Trophoblast cell (in vitro differentiated cells and primary cell): ENCODE measurements at regions not wholly inside any gene's neighbourhood (a gene's known extent, or its start where the extent isn't known, plus 50 kb on each side); places are given as distances from the start of the nearest gene placed in this dataset.
A peak's percentile ranks its signal among the peaks of the same experiment; 100 is the strongest.
"Not testable (repeated sequence)": the region's sequence is repeated elsewhere in the genome, so short reads cannot be mapped to it uniquely, and the experiment has no call there.

Experiments used
- DNase-seq, 2 donors: peaks; one replicate each; pipeline ENCODE4 v3.0.0-alpha.2; 2016
- H2AFZ ChIP-seq: 2 replicates; pipeline ENCODE4 v1.6.1; 2013; ENCODE audit warnings: low read length, moderate library complexity, mild to moderate bottlenecking; ENCODE audit not compliant: insufficient read depth, poor library complexity
- H2AK5ac ChIP-seq: 2 replicates; pipeline ENCODE4 v1.6.1; 2013; ENCODE audit warnings: mild to moderate bottlenecking, low read length
- H2BK120ac ChIP-seq: 2 replicates; pipeline ENCODE4 v1.6.1; 2013; ENCODE audit warnings: low read length, mild to moderate bottlenecking, moderate library complexity; ENCODE audit not compliant: insufficient read depth, poor library complexity
- H2BK12ac ChIP-seq: 2 replicates; pipeline ENCODE4 v1.6.1; 2013; ENCODE audit warnings: mild to moderate bottlenecking, low read length, moderate library complexity
- H2BK5ac ChIP-seq: 2 replicates; pipeline ENCODE4 v1.6.1; 2013; ENCODE audit warnings: low read length, low read depth, moderate library complexity, mild to moderate bottlenecking; ENCODE audit not compliant: poor library complexity
- H3K14ac ChIP-seq: 2 replicates; pipeline ENCODE4 v1.6.1; 2013; ENCODE audit warnings: mild to moderate bottlenecking, low read length
- H3K18ac ChIP-seq: 2 replicates; pipeline ENCODE4 v1.6.1; 2013; ENCODE audit warnings: mild to moderate bottlenecking, low read length
- H3K23ac ChIP-seq: 2 replicates; pipeline ENCODE4 v1.6.1; 2013; ENCODE audit warnings: low read length
- H3K27ac ChIP-seq: 2 replicates; pipeline ENCODE4 v1.5.1; 2013; ENCODE audit warnings: low read depth, mild to moderate bottlenecking, inconsistent platforms, low read length, moderate library complexity
- H3K27me3 ChIP-seq: 2 replicates; pipeline ENCODE4 v1.6.1; 2013; ENCODE audit warnings: inconsistent platforms, mild to moderate bottlenecking, low read length, moderate library complexity; ENCODE audit not compliant: insufficient read depth
- H3K36me3 ChIP-seq, 2 experiments: 1 replicate in 1 of 2; 2 replicates in 1 of 2; pipeline ENCODE4 v1.6.1; 2013; ENCODE audit warnings: low read length in 2 of 2, mild to moderate bottlenecking in 2 of 2, moderate library complexity in 1 of 2; ENCODE audit not compliant: insufficient read depth in 2 of 2, control insufficient read depth in 1 of 2
- H3K4ac ChIP-seq: 2 replicates; pipeline ENCODE4 v1.6.1; 2013; ENCODE audit warnings: low read depth, mild to moderate bottlenecking, low read length, moderate library complexity
- H3K4me1 ChIP-seq, 2 experiments: 1 replicate in 1 of 2; 2 replicates in 1 of 2; pipeline ENCODE4 v1.6.1; 2013; ENCODE audit warnings: low read length in 2 of 2, mild to moderate bottlenecking in 2 of 2, moderate library complexity in 1 of 2; ENCODE audit not compliant: insufficient read depth in 2 of 2, control insufficient read depth in 1 of 2
- H3K4me2 ChIP-seq: 2 replicates; pipeline ENCODE4 v1.6.1; 2013; ENCODE audit warnings: inconsistent platforms, mild to moderate bottlenecking, low read length, moderate library complexity
- H3K4me3 ChIP-seq: 2 replicates; pipeline ENCODE4 v1.5.1; 2013; ENCODE audit warnings: mild to moderate bottlenecking, low read depth, low read length, inconsistent platforms
- H3K79me1 ChIP-seq: one replicate; pipeline ENCODE4 v1.6.1; 2013; ENCODE audit warnings: low read length
- H3K79me2 ChIP-seq: 2 replicates; pipeline ENCODE4 v1.6.1; 2013; ENCODE audit warnings: low read length, mild to moderate bottlenecking; ENCODE audit not compliant: control insufficient read depth, insufficient read depth, poor library complexity
- H3K9ac ChIP-seq: 2 replicates; pipeline ENCODE4 v1.6.1; 2013; ENCODE audit warnings: mild to moderate bottlenecking, low read length
- H3K9me3 ChIP-seq: 2 replicates; pipeline ENCODE4 v1.6.1; 2013; ENCODE audit warnings: low read depth, mild to moderate bottlenecking, control low read depth, inconsistent platforms, low read length; ENCODE audit not compliant: insufficient read depth
- H4K12ac ChIP-seq: 2 replicates; pipeline ENCODE4 v1.6.1; 2013; ENCODE audit warnings: low read depth, mild to moderate bottlenecking, low read length, moderate library complexity
- H4K8ac ChIP-seq: 2 replicates; pipeline ENCODE4 v1.6.1; 2013; ENCODE audit warnings: low read depth, mild to moderate bottlenecking, low read length, moderate library complexity
- H4K91ac ChIP-seq: one replicate; pipeline ENCODE4 v1.6.1; 2013; ENCODE audit warnings: low read depth, mild to moderate bottlenecking, low read length, moderate library complexity
- WGBS: extraction: QIAGEN DNeasy Blood & Tissue Kit; methylation state at CpG from one replicate; pipeline ENCODE4 v1.1.7; 2013; ENCODE audit warnings: missing lambda C conversion rate; ENCODE audit not compliant: insufficient read length, insufficient coverage; ENCODE audit errors: extremely low coverage; 5-methylcytosine and 5-hydroxymethylcytosine counted together

- Histone ChIP-seq H3K4ac (no peak overlapping the region), H3K14ac (no peak overlapping the region), H2BK120ac (no peak overlapping the region), H3K18ac (no peak overlapping the region), H3K9me3 (peaks cover 7% of the 10 kb centered on the region), H3K27me3 (no peaks in the 10 kb centered on the region), H3K36me3 (no peaks in the 10 kb centered on the region), H3K4me1 (no peaks in the 10 kb centered on the region), H3K79me1 (no peaks in the 10 kb centered on the region), H4K12ac (no peak overlapping the region), H3K23ac (no peak overlapping the region), H2AK5ac (no peak overlapping the region), H3K9ac (no peak overlapping the region), H4K8ac (no peak overlapping the region), H3K4me3 (no peak overlapping the region), H2BK5ac (no peak overlapping the region), H3K4me2 (no peak overlapping the region), H3K27ac (no peak overlapping the region), H3K79me2 (no peaks in the 10 kb centered on the region), H2BK12ac (no peak overlapping the region), H2AFZ (no peak overlapping the region), H4K91ac (no peak overlapping the region)
- no peak for DNase-seq
- WGBS, result no CpG with 5 or more reads among the region's 1 CpG
Measured at GRCh38 chr12:25705261-25705660, 152.2 kb upstream of the LMNTD1 start.

- H2AK5ac ChIP-seq, H2BK120ac ChIP-seq, H3K4me1 ChIP-seq, H3K4me3 ChIP-seq, H3K4me2 ChIP-seq, H2AFZ ChIP-seq, H4K91ac ChIP-seq, H3K14ac ChIP-seq, H2BK5ac ChIP-seq, H4K8ac ChIP-seq, H3K27ac ChIP-seq, H3K9me3 ChIP-seq, H3K23ac ChIP-seq, H3K36me3 ChIP-seq, H3K18ac ChIP-seq, DNase-seq, H3K9ac ChIP-seq, H2BK12ac ChIP-seq, H3K4ac ChIP-seq, H3K27me3 ChIP-seq, H3K79me2 ChIP-seq, H3K79me1 ChIP-seq, H4K12ac ChIP-seq: not testable (repeated sequence)
Measured at GRCh38 chr12:25706646-25707045, 153.6 kb upstream of the LMNTD1 start.

GRCh38 chr12:25707056-25707455, 154.0 kb upstream of the LMNTD1 start:
- H3K27me3 ChIP-seq, result no peaks in the 10 kb centered on the region
- H3K4me3 ChIP-seq, result peak overlapping the region; percentile 44
- no peak overlapping the region for H3K9ac ChIP-seq
- H3K4me1 ChIP-seq, result no peaks in the 10 kb centered on the region
- no peak overlapping the region for H4K8ac ChIP-seq
- H4K91ac ChIP-seq, result no peak overlapping the region
- peaks cover 0 to 1% of the 10 kb centered on the region in 2 experiments for H3K36me3 ChIP-seq
- H2AK5ac ChIP-seq, result no peak overlapping the region
- no peak overlapping the region for H3K23ac ChIP-seq
- H3K79me2 ChIP-seq, result no peaks in the 10 kb centered on the region
- no peak overlapping the region for H2BK12ac ChIP-seq
- DNase-seq, result no peak
- no peak overlapping the region for H3K14ac ChIP-seq
- no peak overlapping the region for H2BK120ac ChIP-seq
- no peaks in the 10 kb centered on the region for H3K79me1 ChIP-seq
- no peak overlapping the region for H3K27ac ChIP-seq
- peaks cover 7% of the 10 kb centered on the region for H3K9me3 ChIP-seq
- H4K12ac ChIP-seq, result no peak overlapping the region
- H3K4me2 ChIP-seq, result no peak overlapping the region
- H3K4ac ChIP-seq, result no peak overlapping the region
- no peak overlapping the region for H3K18ac ChIP-seq
- no peak overlapping the region for H2AFZ ChIP-seq
- H2BK5ac ChIP-seq, result no peak overlapping the region

- H3K4me1 ChIP-seq, result no peaks in the 10 kb centered on the region
- H3K9me3 ChIP-seq, result peaks cover 7% of the 10 kb centered on the region
Measured at GRCh38 chr12:25708661-25709060, 155.6 kb upstream of the LMNTD1 start.

More at GRCh38 chr12:25708661-25709060, 155.6 kb upstream of the LMNTD1 start:
- H3K4ac ChIP-seq, result no peak overlapping the region
- H2AFZ ChIP-seq, result no peak overlapping the region
- H3K18ac ChIP-seq, result no peak overlapping the region
- no peak overlapping the region for H3K14ac ChIP-seq
- H3K4me3 ChIP-seq, result no peak overlapping the region
- no peak overlapping the region for H2BK120ac ChIP-seq
- H3K4me2 ChIP-seq, result no peak overlapping the region
- H2BK5ac ChIP-seq, result no peak overlapping the region
- no peak overlapping the region for H2BK12ac ChIP-seq
- no peak overlapping the region for H2AK5ac ChIP-seq
- no peak overlapping the region for H3K27ac ChIP-seq
- no peak overlapping the region for H4K91ac ChIP-seq
- no peak overlapping the region for H4K8ac ChIP-seq
- WGBS, result no CpG with 5 or more reads among the region's 2 CpGs
- H3K27me3 ChIP-seq, result no peaks in the 10 kb centered on the region
- no peaks in the 10 kb centered on the region for H3K79me1 ChIP-seq
- H3K36me3 ChIP-seq, result peaks cover 0 to 1% of the 10 kb centered on the region in 2 experiments
- DNase-seq, result no peak
- no peak overlapping the region for H4K12ac ChIP-seq
- no peaks in the 10 kb centered on the region for H3K79me2 ChIP-seq
- H3K9ac ChIP-seq, result no peak overlapping the region
- no peak overlapping the region for H3K23ac ChIP-seq
